GF-D8 (cell line): ENCODE measurements at regions not wholly inside any gene's neighbourhood (a gene's known extent, or its start where the extent isn't known, plus 50 kb on each side); places are given as distances from the start of the nearest gene placed in this dataset.

Source experiments
- DNase-seq: peaks from one replicate; lab custom pipeline; 2025; lab: John Stamatoyannopoulos, UW

DNA sequence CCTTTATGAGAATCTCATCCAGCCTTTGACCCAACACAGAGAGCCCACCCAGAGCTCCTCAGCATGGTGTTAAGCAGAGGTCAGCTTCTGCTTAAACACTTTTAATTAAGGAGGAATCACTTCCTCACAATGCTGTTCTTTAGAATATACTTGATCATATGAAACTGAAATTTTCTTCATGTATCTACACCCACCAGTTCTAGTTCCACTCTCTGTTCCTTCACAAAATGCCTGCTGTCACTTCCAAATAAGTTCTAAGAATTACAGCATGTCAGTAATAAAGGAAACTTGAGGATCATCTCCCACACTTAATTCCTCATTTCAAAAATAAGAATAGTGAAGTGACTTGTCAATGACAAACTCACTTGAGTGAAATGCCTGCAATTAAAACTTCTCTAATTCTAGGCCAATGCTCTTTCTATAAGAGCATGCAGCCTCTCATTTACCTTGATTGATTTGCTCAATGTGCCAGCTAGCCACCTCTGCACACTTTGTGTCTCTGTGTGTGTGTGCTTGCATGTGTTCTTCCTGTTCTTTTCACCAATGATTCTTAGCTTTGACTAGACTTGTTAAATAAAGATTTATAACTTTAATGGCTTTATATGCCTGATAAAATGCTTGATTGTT is 356.3 kb downstream of the PLPP3 start:
- DNase-seq = no peak

DNA sequence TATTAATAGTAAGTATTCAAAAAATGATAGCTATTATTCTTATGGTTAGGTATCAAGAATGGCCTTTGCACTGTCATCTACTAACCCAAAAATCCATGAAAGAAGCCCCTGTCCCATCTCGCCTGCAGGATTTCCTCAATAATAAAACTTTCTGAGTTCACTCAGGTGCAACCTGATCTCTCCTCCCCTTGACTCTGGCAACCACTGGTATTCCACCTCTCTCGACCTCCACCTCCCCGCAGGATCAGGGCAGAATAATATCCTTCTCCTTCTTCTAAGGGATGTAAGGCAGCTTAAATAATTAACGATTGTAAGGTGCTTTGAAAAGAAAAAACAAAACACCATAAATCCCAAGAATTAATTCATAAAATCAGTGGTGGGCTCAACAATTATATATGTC is 359.3 kb downstream of the PLPP3 start:
- DNase-seq = no peak

DNA sequence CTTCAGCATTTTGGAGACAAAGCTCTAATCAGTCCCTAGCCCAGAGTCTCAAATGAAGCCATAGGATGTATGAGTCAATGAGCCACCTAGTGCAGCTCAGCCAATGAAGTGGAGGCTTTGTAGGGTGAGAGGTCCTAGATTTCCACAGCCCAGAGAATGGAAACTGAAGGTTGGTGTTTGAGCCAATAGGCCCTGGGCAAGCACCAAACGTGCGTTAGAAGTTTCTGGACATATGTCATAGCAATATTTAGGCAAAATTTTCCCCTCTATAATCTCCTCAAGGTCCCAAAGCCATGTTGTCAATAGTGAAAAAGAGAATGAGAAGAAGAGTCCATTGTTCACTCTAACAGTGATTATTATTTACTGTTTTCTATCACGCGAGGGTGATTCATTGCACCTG is 361.3 kb downstream of the PLPP3 start:
- no peak for DNase-seq

- no peak for DNase-seq
Observed at GRCh38 chr1:56216218-56216617, 363.1 kb downstream of the PLPP3 start.

- DNase-seq = no peak
Observed at GRCh38 chr1:56215771-56216170, 363.6 kb downstream of the PLPP3 start.

DNA sequence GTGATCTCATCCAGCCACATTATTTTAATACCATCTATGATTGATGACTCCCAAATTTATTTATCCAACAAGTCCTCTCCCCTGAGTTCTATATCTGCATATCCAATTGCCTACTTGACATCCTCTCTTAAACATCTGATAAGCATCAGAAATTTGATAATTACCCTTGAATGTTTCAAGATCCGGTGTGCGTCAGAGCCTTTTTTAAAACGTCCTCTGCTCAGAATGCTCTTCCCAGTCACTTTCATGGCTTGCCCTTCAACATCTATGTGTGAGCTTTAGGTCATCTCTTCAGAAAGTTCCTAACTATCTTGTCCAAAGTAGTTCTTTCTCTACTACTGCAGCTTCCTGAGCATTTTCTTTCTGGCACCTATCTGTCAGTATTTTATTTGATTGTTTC is 364.3 kb downstream of the PLPP3 start:
- DNase-seq = no peak

DNA sequence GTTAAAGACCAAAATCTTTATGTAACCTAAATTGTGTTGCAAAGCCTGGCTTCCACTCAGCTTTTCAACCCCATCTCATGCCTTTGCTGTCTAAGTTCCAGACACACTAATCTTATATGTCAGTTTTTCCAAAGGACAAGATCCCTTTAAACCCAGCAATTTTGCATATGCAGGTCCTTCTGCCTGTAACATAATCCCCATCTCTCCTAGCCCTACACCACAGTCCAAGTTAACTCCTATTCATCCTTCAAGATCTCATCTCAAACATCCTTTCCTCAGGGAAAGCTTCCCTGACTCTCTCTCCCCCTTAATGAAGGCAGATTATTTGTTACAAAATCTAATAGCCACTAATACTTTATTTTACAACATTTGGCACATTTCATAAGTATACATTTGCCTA is 366.3 kb downstream of the PLPP3 start:
- no peak for DNase-seq

DNA sequence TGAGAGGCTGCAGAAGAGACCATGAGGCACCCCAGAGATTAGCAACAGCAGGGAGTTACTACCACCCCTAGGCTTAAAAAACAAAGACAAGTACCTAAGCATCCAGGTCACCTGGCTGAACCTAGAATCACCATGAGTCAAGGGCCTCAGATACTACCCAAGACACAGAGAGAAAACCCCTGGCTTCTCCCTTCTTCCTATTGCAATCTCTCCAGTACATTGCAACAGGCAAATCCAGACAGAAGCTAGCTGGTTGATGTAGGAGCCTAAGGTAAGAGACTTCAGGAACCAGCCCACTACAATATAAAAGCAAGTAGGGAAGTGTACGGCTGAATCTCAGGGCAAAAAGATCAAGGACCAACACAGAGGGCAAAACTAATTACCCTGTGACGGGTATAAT is 367.2 kb downstream of the PLPP3 start:
- no peak for DNase-seq

DNA sequence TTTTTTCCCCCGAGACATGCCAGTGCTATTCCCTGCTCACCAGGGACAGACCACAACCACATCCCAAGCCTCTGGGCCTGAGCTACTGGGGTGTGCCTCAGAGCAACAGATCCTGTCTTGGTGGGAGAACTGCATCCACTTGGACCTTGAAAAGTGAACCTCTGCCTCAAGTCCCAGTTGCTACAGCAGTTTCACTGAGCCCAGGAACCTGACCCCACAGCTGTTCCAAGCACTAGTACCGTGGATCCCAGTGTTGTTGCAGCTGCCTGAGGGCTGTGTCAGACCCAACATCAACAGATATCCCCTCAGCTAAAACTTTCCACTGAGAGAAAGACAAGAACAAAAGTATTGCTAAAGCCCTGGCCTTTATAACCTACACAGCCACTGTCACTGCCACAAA is 373.0 kb downstream of the PLPP3 start:
- DNase-seq = no peak

- no peak for DNase-seq
Observed at GRCh38 chr1:56204206-56204605, 375.2 kb downstream of the PLPP3 start.

- DNase-seq = no peak
Observed at GRCh38 chr1:56202796-56203492, 376.4 kb downstream of the PLPP3 start.

GRCh38 chr1:56202186-56202585 is 377.2 kb downstream of the PLPP3 start:
- DNase-seq = no peak

GRCh38 chr1:56200896-56201295 is 378.5 kb downstream of the PLPP3 start:
- no peak for DNase-seq

GRCh38 chr1:56200442-56200841 is 378.9 kb downstream of the PLPP3 start:
- no peak for DNase-seq

GRCh38 chr1:56199956-56200355 is 379.4 kb downstream of the PLPP3 start:
- no peak for DNase-seq

- DNase-seq = no peak
Observed at GRCh38 chr1:56199061-56199460, 380.3 kb downstream of the PLPP3 start.

DNA sequence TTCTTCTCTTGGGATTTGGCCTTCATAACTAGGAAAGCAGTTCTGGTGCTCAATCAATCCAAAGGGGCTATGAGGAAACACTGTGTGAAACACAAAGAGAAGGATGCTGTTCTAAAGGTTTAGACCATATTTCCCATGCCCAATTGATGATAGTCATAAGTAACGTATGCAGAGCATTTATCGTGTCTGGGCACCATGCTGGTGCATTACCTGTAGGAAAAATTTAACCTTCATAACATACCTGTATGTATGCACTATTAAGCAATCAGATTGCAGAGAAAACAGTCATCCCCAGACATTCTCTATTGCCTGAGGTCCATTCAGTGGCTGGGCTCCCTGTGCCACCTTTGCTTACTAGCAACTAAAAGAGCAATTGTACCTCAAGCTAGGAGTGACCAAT is 381.4 kb downstream of the PLPP3 start:
- DNase-seq = no peak

DNA sequence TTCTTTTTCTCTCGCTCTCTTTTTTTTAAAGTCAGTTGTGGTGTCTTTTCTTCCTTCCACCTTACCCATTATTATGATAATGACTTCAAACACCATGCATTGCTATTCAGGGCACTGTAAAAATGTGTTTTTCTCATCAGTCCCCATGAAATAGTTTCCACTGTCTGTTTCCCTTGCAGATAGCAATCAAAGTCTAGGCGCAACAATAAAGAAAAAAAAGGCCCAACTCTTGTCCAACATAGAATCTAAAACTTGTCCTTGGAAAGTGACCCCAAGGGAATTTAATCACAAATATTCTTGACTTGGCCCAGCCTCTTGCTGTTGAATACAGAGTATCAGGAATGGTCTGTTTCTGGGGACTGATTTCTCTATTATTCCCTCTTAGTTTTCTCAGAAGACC is 382.5 kb downstream of the PLPP3 start:
- DNase-seq = no peak

- no peak for DNase-seq
Observed at GRCh38 chr1:56194701-56195300, 384.6 kb downstream of the PLPP3 start.

DNA sequence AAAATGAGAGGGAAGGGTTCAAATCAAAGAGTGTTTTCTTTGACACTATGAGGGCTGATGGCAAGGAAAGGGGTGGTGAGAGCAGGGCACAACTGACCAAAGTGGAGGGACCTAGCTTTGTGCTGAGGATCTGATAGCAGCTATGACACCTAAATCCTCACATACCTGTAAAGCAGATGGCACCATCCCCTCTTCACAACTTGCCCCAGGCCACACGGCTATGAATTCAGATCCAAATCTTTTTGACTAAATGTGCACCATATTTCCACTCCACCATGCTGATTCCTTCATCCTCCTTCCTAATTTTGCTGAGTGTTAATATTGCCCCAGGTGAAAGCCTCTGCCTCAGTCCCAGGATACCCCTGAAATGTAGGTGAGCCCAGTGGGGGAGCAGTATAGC is 385.7 kb downstream of the PLPP3 start:
- DNase-seq = no peak

GRCh38 chr1:56191369-56191768 is 388.0 kb downstream of the PLPP3 start:
- no peak for DNase-seq

DNA sequence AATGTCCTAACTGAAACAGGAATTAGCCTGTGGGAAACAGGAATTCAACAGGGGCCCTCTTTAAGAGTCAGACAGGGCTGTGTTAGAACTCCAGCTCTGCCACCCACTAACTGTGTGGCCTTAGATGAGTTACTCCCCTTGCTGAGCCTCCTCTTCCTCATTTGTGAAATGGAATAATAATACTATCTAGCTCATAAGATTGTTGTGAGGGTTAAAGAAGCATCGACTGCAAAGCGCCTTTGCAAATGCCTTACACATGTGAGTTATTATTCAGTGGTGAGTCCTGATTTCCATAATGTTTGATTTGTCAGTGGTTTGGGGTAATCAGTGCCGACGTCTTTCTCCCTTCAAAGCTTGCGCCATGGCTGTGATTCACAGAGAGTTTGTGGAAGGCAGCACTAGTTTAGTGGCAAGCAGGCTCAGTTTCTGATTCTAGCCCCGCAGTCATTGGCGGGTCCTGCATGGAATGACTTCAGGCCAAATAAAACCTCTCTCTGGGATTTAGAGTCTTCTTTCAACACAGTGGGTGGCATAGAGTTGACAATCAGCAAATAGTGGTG is 388.5 kb downstream of the PLPP3 start:
- DNase-seq = no peak
